GM21723 (cell line): ENCODE measurements at regions not wholly inside any gene's neighbourhood (a gene's known extent, or its start where the extent isn't known, plus 50 kb on each side); places are given as distances from the start of the nearest gene placed in this dataset.

Experiments
- ATAC-seq: cut with Tn5 transposase; IDR thresholded peaks from one replicate; pipeline ENCODE4 v1.9.1; 2021; ENCODE audit warnings: mild to moderate bottlenecking, moderate library complexity; ENCODE audit not compliant: unreplicated experiment

DNA sequence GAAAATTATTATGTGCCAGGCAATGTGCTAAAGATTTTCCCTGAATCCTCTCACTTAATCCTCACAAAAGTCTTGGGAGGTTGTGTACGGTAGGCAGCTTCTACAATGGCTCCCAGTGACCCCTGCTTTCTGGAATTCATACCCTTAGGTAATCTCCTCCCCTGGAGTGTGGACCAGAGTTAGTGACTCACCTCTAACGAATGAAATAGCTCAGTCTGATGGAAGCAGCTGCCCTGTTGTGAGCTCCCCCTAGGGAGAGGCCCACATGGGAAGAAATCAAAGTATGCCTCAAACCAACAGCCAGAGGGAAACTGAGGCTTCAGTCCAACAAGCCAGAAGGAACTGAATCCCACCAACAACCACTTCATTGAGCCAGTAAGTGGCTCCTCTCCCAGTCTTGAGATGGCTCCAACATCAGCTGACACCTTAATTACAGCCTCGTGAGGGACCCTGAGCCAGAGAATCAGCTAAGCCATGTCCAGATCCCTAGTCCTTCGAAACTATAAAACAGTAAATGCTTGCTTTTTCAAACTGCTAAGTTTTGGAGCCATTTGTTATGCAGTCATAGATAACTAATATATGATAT lies 98.9 kb upstream of the ISX start:
- ATAC-seq = no peak

GRCh38 chr22:34969001-34969790 lies 96.8 kb upstream of the ISX start:
- ATAC-seq = no peak

DNA sequence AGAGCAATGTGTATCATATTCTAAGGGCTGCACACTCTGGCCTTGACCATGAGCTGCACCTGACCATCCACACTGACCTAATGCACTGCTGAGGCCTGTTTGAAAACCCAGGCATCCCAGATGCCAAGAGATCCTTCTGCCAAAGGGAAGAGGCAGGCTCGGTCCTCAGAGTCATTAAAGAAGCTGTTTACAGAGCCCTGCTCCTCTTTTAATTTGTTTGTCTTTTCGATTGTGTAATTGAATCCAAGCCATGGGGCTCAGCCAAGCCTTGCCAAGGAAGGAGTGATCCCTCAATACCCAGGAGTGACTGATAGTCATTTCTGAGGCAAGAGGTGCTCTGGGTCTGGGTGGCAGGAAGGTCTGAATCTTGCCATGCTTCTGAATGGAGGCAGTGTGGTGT lies 94.5 kb upstream of the ISX start:
- no peak for ATAC-seq

DNA sequence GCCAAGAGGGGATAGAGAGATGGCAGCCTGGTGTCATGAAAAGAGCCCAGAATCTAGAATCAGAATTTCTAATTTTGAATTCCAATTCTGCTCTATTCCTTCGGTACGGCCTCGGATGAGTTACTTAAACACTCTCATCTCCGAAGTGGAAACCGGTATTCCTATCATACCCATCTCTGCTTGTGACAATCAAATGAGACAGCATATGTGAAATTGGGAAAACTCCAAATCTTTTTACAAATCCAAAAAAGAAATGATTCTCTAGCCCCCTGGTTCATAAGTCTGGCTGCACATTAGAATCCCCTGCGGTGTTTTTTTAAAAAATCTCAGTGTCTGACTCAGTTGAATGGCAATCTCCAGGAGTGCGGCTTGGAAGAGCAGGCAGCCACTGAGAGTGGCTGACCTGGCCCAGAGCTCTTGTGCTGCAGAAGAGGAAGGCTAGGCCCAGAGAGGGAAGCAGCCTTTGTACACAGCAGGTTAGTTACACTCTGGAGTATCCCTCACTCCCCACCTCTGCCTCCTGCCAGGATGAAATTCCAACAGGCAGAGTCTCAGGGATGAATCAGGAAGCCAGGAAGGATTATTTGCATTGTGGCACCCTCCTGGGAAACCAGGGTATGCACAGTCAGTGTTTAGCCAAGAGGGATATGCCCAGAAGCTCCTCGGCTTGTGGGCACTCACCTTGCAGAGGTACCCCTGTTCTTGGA lies 93.6 kb upstream of the ISX start:
- ATAC-seq = no peak

- ATAC-seq = no peak
These were observed 92.9 kb upstream of the ISX start for GRCh38 chr22:34973016-34973415.

GRCh38 chr22:34973926-34974325 lies 92.0 kb upstream of the ISX start:
- ATAC-seq = no peak

- ATAC-seq = no peak
These were observed 90.2 kb upstream of the ISX start for GRCh38 chr22:34975721-34976120.

- ATAC-seq = no peak
These were observed 89.5 kb upstream of the ISX start for GRCh38 chr22:34976474-34976873.

DNA sequence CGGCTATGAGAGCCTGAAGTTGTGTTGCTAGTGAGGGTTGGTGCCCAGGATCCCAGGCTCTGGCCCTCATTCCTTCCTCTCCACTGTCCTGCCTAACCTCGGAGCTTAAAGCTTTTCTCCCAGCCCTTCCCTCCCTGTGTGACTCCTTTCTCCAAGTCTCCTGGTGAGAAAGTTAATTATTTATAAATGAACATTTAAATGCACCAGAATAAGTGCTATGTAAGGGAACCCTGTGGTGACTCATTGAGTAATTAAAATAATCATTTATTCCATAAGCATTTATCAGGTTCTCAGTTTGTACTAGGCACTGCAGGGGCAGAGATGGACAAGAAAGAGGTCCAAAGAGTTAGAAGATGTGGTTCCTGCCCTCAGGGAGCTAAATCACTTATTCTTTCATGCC lies 89.1 kb upstream of the ISX start:
- ATAC-seq = no peak

GRCh38 chr22:34986523-34986922 lies 79.4 kb upstream of the ISX start:
- no peak for ATAC-seq

GRCh38 chr22:34992672-34993071 lies 73.3 kb upstream of the ISX start:
- no peak for ATAC-seq

GRCh38 chr22:34993548-34993947 lies 72.4 kb upstream of the ISX start:
- no peak for ATAC-seq

DNA sequence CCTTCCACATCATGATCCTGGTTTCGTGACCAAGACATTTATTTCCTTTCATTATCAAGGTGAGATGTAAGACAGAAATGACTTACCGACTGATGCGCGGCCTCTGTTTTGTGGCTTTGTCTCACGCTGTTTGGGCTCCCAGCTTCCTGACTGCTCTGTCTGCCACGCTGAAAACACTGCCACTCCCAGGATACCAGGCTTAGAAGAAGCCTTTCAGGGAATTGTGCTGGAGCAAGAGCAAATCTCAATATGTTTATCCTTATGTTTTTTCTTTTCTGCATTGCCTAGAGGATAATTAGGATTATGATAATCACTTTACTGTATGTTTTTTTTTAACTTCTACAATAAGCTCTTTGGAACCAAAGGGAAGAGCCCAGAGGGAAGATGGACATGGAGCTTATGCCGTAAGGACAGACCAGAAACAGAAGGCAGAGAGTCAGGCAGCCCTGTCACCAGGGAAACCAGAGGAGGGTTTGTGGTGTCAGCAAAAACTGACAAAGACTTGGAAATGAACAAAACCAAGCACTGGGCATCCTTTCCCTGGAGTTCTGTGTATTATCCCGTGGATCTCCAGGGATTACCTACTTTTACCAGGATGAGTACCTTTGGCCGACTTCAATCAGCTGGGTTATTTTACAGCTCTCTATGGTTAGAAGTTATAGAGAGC lies 68.2 kb upstream of the ISX start:
- no peak for ATAC-seq

GRCh38 chr22:34998921-34999320 lies 67.0 kb upstream of the ISX start:
- ATAC-seq = no peak

GRCh38 chr22:35008213-35008612 lies 57.7 kb upstream of the ISX start:
- no peak for ATAC-seq

DNA sequence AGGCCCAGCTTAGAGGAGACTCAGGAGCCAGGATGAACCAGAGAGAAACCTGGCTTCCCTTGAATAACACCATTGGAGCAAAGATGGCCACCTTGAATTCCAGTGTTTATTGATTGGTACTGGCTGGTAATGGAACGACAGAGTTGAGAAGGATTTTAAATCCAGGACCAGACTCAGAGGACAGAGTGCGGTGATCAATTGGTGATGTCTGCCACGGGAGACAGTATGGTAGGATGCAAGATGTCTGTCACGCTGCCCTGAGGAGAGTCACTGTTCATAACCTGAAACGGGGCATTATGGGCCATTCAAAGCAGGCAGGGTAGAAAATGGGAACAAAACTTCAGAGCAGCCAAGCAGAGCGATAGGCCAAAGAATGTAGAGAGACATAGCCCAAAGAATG lies 55.4 kb upstream of the ISX start:
- ATAC-seq = no peak

- no peak for ATAC-seq
These were observed 51.1 kb upstream of the ISX start for GRCh38 chr22:35014812-35015211.
